H9 (cell line): ENCODE measurements at regions not wholly inside any gene's neighbourhood (a gene's known extent, or its start where the extent isn't known, plus 50 kb on each side); places are given as distances from the start of the nearest gene placed in this dataset.

Source experiments
- DNase-seq: peaks from one replicate; pipeline ENCODE4 v3.0.0-alpha.2; 2017
- H2AFZ ChIP-seq: one replicate; pipeline ENCODE4 v1.6.1; 2013; ENCODE audit warnings: mild to moderate bottlenecking, low read length, control low read depth, moderate library complexity
- H2AK5ac ChIP-seq: 2 replicates; pipeline ENCODE4 v1.6.1; 2013; ENCODE audit warnings: low read length, control low read depth, mixed read lengths; ENCODE audit not compliant: insufficient read length
- H2BK120ac ChIP-seq: one replicate; pipeline ENCODE4 v1.6.1; 2013; ENCODE audit warnings: low read depth, mild to moderate bottlenecking, low read length, control low read depth, inconsistent platforms; ENCODE audit not compliant: poor library complexity, severe bottlenecking
- H2BK12ac ChIP-seq: 2 replicates; pipeline ENCODE4 v1.6.1; 2013; ENCODE audit warnings: low read length, control low read depth, mixed read lengths, low read depth; ENCODE audit not compliant: insufficient read length
- H2BK15ac ChIP-seq: 2 replicates; pipeline ENCODE4 v1.6.1; 2013; ENCODE audit warnings: low read depth, low read length, control low read depth
- H2BK20ac ChIP-seq: one replicate; pipeline ENCODE4 v1.6.1; 2013; ENCODE audit warnings: low read depth, mild to moderate bottlenecking, low read length, control low read depth, inconsistent platforms; ENCODE audit not compliant: poor library complexity, severe bottlenecking
- H2BK5ac ChIP-seq: 2 replicates; pipeline ENCODE4 v1.6.1; 2013; ENCODE audit warnings: low read length, control low read depth, mixed read lengths; ENCODE audit not compliant: insufficient read length
- H3K14ac ChIP-seq: 2 replicates; pipeline ENCODE4 v1.6.1; 2013; ENCODE audit warnings: low read length, control low read depth; ENCODE audit not compliant: insufficient read depth
- H3K18ac ChIP-seq: 2 replicates; pipeline ENCODE4 v1.6.1; 2013; ENCODE audit warnings: low read depth, mild to moderate bottlenecking, mixed read lengths, low read length, control low read depth; ENCODE audit not compliant: insufficient read length
- H3K23ac ChIP-seq: 2 replicates; pipeline ENCODE4 v1.6.1; 2013; ENCODE audit warnings: low read length, control low read depth, mixed read lengths, low read depth; ENCODE audit not compliant: insufficient read length
- H3K23me2 ChIP-seq: 2 replicates; pipeline ENCODE4 v1.6.1; 2013; ENCODE audit warnings: low read depth, mild to moderate bottlenecking, mixed read lengths, low read length, control low read depth; ENCODE audit not compliant: insufficient read length, poor library complexity, severe bottlenecking
- H3K27ac ChIP-seq: 2 replicates; pipeline ENCODE4 v1.5.1; 2013; ENCODE audit warnings: low read length, control low read depth, mixed read lengths, low read depth; ENCODE audit not compliant: insufficient read length
- H3K27me3 ChIP-seq: 2 replicates; pipeline ENCODE4 v1.6.1; 2013; ENCODE audit warnings: low read length, control low read depth, inconsistent platforms; ENCODE audit not compliant: insufficient read depth
- H3K4ac ChIP-seq: 2 replicates; pipeline ENCODE4 v1.6.1; 2013; ENCODE audit warnings: low read depth, mild to moderate bottlenecking, control low read depth, inconsistent platforms, low read length, moderate library complexity
- H3K4me1 ChIP-seq: 2 replicates; pipeline ENCODE4 v1.6.1; 2013; ENCODE audit warnings: low read length, control low read depth, inconsistent platforms; ENCODE audit not compliant: insufficient read depth
- H3K4me2 ChIP-seq: 2 replicates; pipeline ENCODE4 v1.6.1; 2013; ENCODE audit warnings: low read length, control low read depth, mixed read lengths; ENCODE audit not compliant: insufficient read length, insufficient read depth
- H3K56ac ChIP-seq: 2 replicates; pipeline ENCODE4 v1.6.1; 2013; ENCODE audit warnings: low read depth, mild to moderate bottlenecking, mixed read lengths, low read length, control low read depth; ENCODE audit not compliant: insufficient read length
- H3K79me1 ChIP-seq: 2 replicates; pipeline ENCODE4 v1.6.1; 2013; ENCODE audit warnings: low read depth, mild to moderate bottlenecking, moderate library complexity, low read length, control low read depth, inconsistent platforms; ENCODE audit not compliant: insufficient read depth, poor library complexity, severe bottlenecking
- H3K79me2 ChIP-seq: 2 replicates; pipeline ENCODE4 v1.6.1; 2013; ENCODE audit warnings: low read length, control low read depth, inconsistent platforms; ENCODE audit not compliant: insufficient read depth
- H3K9ac ChIP-seq: 2 replicates; pipeline ENCODE4 v1.6.1; 2013; ENCODE audit warnings: low read length, control low read depth, mixed read lengths; ENCODE audit not compliant: insufficient read length; ENCODE audit errors: extremely low read depth
- H3K9me3 ChIP-seq: one replicate; pipeline ENCODE4 v1.6.1; 2013; ENCODE audit warnings: low read depth, low read length, inconsistent platforms; ENCODE audit not compliant: control insufficient read depth
- H3T11ph ChIP-seq: one replicate; pipeline ENCODE4 v1.6.1; 2013; ENCODE audit warnings: mild to moderate bottlenecking, low read length, control low read depth, inconsistent platforms
- H4K20me1 ChIP-seq: one replicate; pipeline ENCODE4 v1.6.1; 2013; ENCODE audit not compliant: control insufficient read depth, insufficient read length, insufficient read depth
- H4K5ac ChIP-seq: 2 replicates; pipeline ENCODE4 v1.6.1; 2013; ENCODE audit warnings: low read depth, mild to moderate bottlenecking, mixed read lengths, low read length, control low read depth; ENCODE audit not compliant: insufficient read length
- H4K8ac ChIP-seq: replicated peaks from 2 replicates; pipeline ENCODE4 v1.6.1; 2013; ENCODE audit warnings: low read length, control low read depth, mixed read lengths, low read depth; ENCODE audit not compliant: insufficient read length
- H4K91ac ChIP-seq: 2 replicates; pipeline ENCODE4 v1.6.1; 2013; ENCODE audit warnings: low read depth, mild to moderate bottlenecking, moderate library complexity, mixed read lengths, low read length, control low read depth; ENCODE audit not compliant: insufficient read length
- H3K27ac Mint-ChIP-seq, 3 experiments: 2 replicates in 2 of 3; 3 replicates in 1 of 3; pipeline ENCODE4 v1.8.0; 2020 to 2021; ENCODE audit warnings: mixed read lengths in 3 of 3, mild to moderate bottlenecking in 1 of 3, moderate library complexity in 1 of 3
- H3K27me3 Mint-ChIP-seq: 2 replicates; pipeline ENCODE4 v1.8.0; 2021; ENCODE audit warnings: low read depth, mild to moderate bottlenecking, moderate library complexity, mixed read lengths
- H3K36me3 Mint-ChIP-seq, 3 experiments: 2 replicates in 2 of 3; 3 replicates in 1 of 3; pipeline ENCODE4 v1.8.0; 2020 to 2021; ENCODE audit warnings: low read depth in 3 of 3, mixed read lengths in 3 of 3; ENCODE audit not compliant: insufficient read depth in 1 of 3
- H3K4me1 Mint-ChIP-seq, 2 experiments: 2 replicates each; pipeline ENCODE4 v1.8.0; 2020; ENCODE audit warnings: mixed read lengths in 2 of 2
- H3K4me3 Mint-ChIP-seq, 2 experiments: 2 replicates in 1 of 2; 3 replicates in 1 of 2; pipeline ENCODE4 v1.8.0; 2020 to 2021; ENCODE audit warnings: mild to moderate bottlenecking in 2 of 2, mixed read lengths in 2 of 2, moderate library complexity in 1 of 2
- H3K9me3 Mint-ChIP-seq, 2 experiments: 2 replicates in 1 of 2; 3 replicates in 1 of 2; pipeline ENCODE4 v1.8.0; 2020; ENCODE audit warnings: mild to moderate bottlenecking in 2 of 2, mixed read lengths in 2 of 2, moderate library complexity in 1 of 2
- CTCF ChIP-seq: fragments of 200-600 bp; sonication (generic); conservative IDR thresholded peaks from 3 replicates; pipeline ENCODE4 v1.8.0; 2021; ENCODE audit warnings: antibody characterized with exemption, mild to moderate bottlenecking
- WGBS: extraction: QIAGEN DNeasy Blood & Tissue Kit; methylation state at CpG from one replicate; pipeline ENCODE4 v1.1.7; 2013; ENCODE audit warnings: missing lambda C conversion rate, low lambda C conversion rate, mixed read lengths; ENCODE audit not compliant: insufficient read length; ENCODE audit errors: extremely low coverage; 5-methylcytosine and 5-hydroxymethylcytosine counted together

GRCh38 chr5:125480911-125481310 lies 734.5 kb upstream of the ZNF608 start:
- no peak overlapping the region for H3K56ac ChIP-seq
- no peak overlapping the region for H4K5ac ChIP-seq
- H3K18ac ChIP-seq: no peak overlapping the region
- no peaks in the 10 kb centered on the region for H3K9me3 ChIP-seq
- no peak overlapping the region for H2BK120ac ChIP-seq
- no peak overlapping the region for H3K4me3 Mint-ChIP-seq
- peaks cover 3% of the 10 kb centered on the region for H3K4me1 ChIP-seq
- no peak overlapping the region for H3K9ac ChIP-seq
- no peak overlapping the region for H3K27ac Mint-ChIP-seq
- no peaks in the 10 kb centered on the region for H3K79me2 ChIP-seq
- no peaks in the 10 kb centered on the region for H3K27me3 Mint-ChIP-seq
- no peaks in the 10 kb centered on the region for H4K20me1 ChIP-seq
- H4K91ac ChIP-seq: no peak overlapping the region
- no peaks in the 10 kb centered on the region for H3K79me1 ChIP-seq
- no peak overlapping the region for H2BK15ac ChIP-seq
- no peak overlapping the region for H3K27ac ChIP-seq
- no peak overlapping the region for H3K23ac ChIP-seq
- no peaks in the 10 kb centered on the region for H3K9me3 Mint-ChIP-seq
- H3K4me2 ChIP-seq: no peak overlapping the region
- DNase-seq: no peak
- no CpG with 5 or more reads among the region's 5 CpGs for WGBS
- H2BK20ac ChIP-seq: no peak overlapping the region
- H2AK5ac ChIP-seq: no peak overlapping the region
- H2AFZ ChIP-seq: no peak overlapping the region
- no peak overlapping the region for H3T11ph ChIP-seq
- H2BK12ac ChIP-seq: no peak overlapping the region
- no peaks in the 10 kb centered on the region for H3K23me2 ChIP-seq
- no peak overlapping the region for H4K8ac ChIP-seq
- no peaks in the 10 kb centered on the region for H3K27me3 ChIP-seq
- H3K14ac ChIP-seq: no peak overlapping the region
- no peak overlapping the region for H2BK5ac ChIP-seq
- no peak for TF ChIP-seq CTCF
- H3K4ac ChIP-seq: no peak overlapping the region
- peaks cover 22 to 27% of the 10 kb centered on the region in 2 experiments for H3K4me1 Mint-ChIP-seq
- H3K36me3 Mint-ChIP-seq: no peaks in the 10 kb centered on the region
